ENCODE measurements at regions not wholly inside any gene's neighbourhood (a gene's known extent, or its start where the extent isn't known, plus 50 kb on each side); places are given as distances from the start of the nearest gene placed in this dataset.

DNA sequence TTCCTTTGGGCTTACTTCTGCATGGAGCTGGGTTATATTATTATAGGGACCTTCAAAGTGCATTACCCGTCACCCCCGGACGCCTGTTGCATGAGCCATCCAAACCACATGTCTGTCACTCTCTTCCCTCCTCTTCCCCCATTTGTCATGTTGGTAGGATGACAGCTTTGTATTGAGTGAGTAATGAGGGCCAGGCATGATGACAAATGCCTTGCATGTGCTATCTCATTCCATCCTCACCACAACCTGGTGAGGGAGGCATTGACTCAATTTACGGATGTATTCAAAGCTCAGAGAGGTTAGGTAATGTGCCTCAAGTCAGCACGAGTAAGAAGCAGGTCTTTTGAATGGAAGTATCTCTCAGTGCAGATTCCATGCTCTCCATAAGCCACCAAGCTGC, 510.5 kb upstream of the TNP1 start:
- Histone ChIP-seq H3K27ac (no peak overlapping the region), H3K36me3 (no peaks in the 10 kb centered on the region), H3K4me1 (no peaks in the 10 kb centered on the region), H3K4me3 (no peak overlapping the region), H3K9me3 (no peaks in the 10 kb centered on the region), H3K27me3 (no peaks in the 10 kb centered on the region)
- ATAC-seq (ENCODE audit: low FRiP score in 2 of 2): no peak
- WGBS, 2 donors: 82 to 89% methylated on average over 5 of the region's 5 CpGs
- DNase-seq: no peak
- TF ChIP-seq POLR2A (IDR thresholded peaks at IDR 0.05) (no peak), POLR2AphosphoS5 (IDR thresholded peaks at IDR 0.05) (no peak), EP300 (IDR thresholded peaks at IDR 0.05) (no peak)
- TF ChIP-seq, protein P1, sequence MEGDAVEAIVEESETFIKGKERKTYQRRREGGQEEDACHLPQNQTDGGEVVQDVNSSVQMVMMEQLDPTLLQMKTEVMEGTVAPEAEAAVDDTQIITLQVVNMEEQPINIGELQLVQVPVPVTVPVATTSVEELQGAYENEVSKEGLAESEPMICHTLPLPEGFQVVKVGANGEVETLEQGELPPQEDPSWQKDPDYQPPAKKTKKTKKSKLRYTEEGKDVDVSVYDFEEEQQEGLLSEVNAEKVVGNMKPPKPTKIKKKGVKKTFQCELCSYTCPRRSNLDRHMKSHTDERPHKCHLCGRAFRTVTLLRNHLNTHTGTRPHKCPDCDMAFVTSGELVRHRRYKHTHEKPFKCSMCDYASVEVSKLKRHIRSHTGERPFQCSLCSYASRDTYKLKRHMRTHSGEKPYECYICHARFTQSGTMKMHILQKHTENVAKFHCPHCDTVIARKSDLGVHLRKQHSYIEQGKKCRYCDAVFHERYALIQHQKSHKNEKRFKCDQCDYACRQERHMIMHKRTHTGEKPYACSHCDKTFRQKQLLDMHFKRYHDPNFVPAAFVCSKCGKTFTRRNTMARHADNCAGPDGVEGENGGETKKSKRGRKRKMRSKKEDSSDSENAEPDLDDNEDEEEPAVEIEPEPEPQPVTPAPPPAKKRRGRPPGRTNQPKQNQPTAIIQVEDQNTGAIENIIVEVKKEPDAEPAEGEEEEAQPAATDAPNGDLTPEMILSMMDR (IDR thresholded peaks at IDR 0.05): no peak

DNA sequence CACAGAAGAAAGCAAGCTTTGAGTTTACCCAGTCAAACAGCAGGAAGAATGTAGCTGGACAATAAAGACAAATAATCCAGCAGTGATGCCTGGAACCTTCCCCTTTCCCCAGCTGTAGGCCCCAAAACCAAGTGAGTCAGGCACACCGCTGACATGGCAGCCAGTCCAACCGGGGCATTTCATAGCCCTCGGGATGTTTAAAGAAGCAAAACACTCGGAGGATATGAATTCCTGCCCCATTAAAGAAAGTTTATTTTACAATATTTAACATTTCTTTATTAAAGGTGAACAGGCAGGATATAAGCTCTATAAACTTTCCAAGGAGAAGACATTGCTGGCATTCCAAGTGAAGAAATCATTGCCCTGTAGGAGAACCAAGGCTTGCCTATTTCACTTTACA, 507.6 kb upstream of the TNP1 start:
- no peak for ATAC-seq (ENCODE audit: low FRiP score in 2 of 2)
- 64 to 75% methylated on average over 4 of the region's 4 CpGs for WGBS, 2 donors
- TF ChIP-seq POLR2AphosphoS5 (IDR thresholded peaks at IDR 0.05): no peak
- TF ChIP-seq POLR2A (IDR thresholded peaks at IDR 0.05): no peak
- TF ChIP-seq, protein P1 (IDR thresholded peaks at IDR 0.05): no peak
- TF ChIP-seq EP300 (IDR thresholded peaks at IDR 0.05): no peak
- Histone ChIP-seq H3K4me3 (no peak overlapping the region), H3K4me1 (peaks cover 0 to 8% (median 2%) of the 10 kb centered on the region in 4 donors), H3K27ac (no peak overlapping the region), H3K9me3 (no peaks in the 10 kb centered on the region), H3K27me3 (no peaks in the 10 kb centered on the region), H3K36me3 (no peaks in the 10 kb centered on the region)
- DNase-seq: no peak

DNA sequence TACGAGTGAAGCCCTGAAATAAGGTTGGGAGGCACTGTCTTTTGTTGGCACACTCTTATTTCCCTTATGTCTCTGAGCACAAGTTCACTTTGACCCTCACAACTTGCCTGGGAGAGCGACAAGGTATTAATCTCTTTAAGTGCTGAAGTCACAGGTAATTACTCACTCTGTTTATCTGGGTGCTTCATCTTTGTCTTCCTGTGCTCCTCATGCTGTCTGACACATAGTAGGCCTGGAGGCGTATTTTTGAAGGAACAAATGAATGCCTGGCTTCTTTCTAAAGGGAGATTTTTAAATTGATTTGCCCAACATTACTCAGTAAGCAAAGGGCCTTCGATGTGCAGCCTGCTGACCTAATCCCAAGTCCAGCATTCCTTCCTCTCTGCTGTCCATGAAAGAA, 507.1 kb upstream of the TNP1 start:
- H3K27me3 ChIP-seq: no peaks in the 10 kb centered on the region
- H3K27ac ChIP-seq: no peak overlapping the region
- DNase-seq: no peak
- H3K4me3 ChIP-seq: no peak overlapping the region
- no peaks in the 10 kb centered on the region for H3K36me3 ChIP-seq
- TF ChIP-seq, protein P1 (IDR thresholded peaks at IDR 0.05): no peak
- WGBS, 2 donors: 75 to 88% methylated on average over 4 of the region's 4 CpGs
- ATAC-seq (ENCODE audit: low FRiP score in 2 of 2): no peak
- H3K4me1 ChIP-seq: peaks cover 0 to 10% (median 4%) of the 10 kb centered on the region in 4 donors
- no peaks in the 10 kb centered on the region for H3K9me3 ChIP-seq

DNA sequence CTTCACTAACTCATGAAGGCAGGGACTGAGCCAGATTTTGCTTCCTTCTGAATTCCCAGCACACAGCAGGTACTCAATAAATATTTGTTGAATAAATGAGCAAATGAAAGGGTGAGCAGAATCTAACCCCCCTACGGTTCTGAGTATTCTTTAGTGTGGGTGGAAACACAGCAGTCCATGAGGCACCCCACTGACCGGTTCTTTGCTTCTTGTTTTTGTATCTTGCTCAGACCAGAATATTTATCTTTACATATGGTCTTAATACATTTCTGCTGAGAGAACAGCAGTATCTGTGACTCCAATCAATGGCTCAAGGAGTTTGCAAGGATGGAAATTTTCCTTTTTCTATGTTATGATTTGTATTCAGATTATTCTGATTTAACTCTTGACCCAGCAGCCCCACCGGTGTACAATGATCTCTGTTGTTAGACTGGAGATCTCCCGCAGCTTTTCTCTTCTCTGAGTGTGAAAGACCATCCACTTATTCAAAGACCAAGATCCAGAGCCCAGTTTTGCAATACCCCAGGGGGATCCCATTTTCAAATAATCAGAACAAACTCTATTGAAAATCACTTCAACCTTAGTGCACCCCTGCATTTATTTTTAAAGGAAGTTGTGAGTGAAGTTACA, 506.5 kb upstream of the TNP1 start:
- WGBS, 2 donors: 92 to 93% methylated on average over 4 of the region's 4 CpGs
- H3K27me3 ChIP-seq: no peaks in the 10 kb centered on the region

More for the DNA sequence above, 506.5 kb upstream of the TNP1 start:
- Histone ChIP-seq H3K4me1 (peaks cover 2 to 12% (median 9%) of the 10 kb centered on the region in 4 donors), H3K9me3 (no peaks in the 10 kb centered on the region), H3K36me3 (no peaks in the 10 kb centered on the region), H3K4me3 (no peak overlapping the region), H3K27ac (no peak overlapping the region)
- no peak for TF ChIP-seq EP300 (IDR thresholded peaks at IDR 0.05)
- TF ChIP-seq POLR2AphosphoS5 (IDR thresholded peaks at IDR 0.05): no peak
- TF ChIP-seq, protein P1 (IDR thresholded peaks at IDR 0.05): no peak
- TF ChIP-seq POLR2A (IDR thresholded peaks at IDR 0.05): no peak
- DNase-seq (no peak), ATAC-seq (ENCODE audit: low FRiP score in 2 of 2) (no peak)
